HCT116 (cell line): ENCODE measurements at regions not wholly inside any gene's neighbourhood (a gene's known extent, or its start where the extent isn't known, plus 50 kb on each side); places are given as distances from the start of the nearest gene placed in this dataset.

Experiments
- ATAC-seq: fragments of 200-7000 bp; cut with Tn5 transposase; 2 replicates; pipeline ENCODE4 v1.9.1; 2020; ENCODE audit warnings: mild to moderate bottlenecking, moderate library complexity
- BruUV-seq: library from RNA; stranded (reverse); fragments of 400-500 nt; replicated peaks from 2 replicates; lab custom pipeline; 2021; lab: Mats Ljungman, UMichigan
- CTCF ChIA-PET: fragments of 300-600 bp; sonication (Branson Sonifier 250); formaldehyde crosslinking; loops from one replicate; lab custom pipeline; 2021; ENCODE audit warnings: antibody characterized with exemption; lab: Charles Lee
- POLR2A ChIA-PET: fragments of 300-600, 350-600 bp; sonication (Branson Sonifier 250); formaldehyde crosslinking; loops from one replicate; lab custom pipeline; 2021; ENCODE audit warnings: antibody characterized with exemption; lab: Charles Lee
- RAD21 ChIA-PET, 2 experiments: fragments of 300-600 bp; sonication (Branson Sonifier 250); formaldehyde crosslinking; loops; one replicate each; lab custom pipeline; 2023; ENCODE audit warnings: low total read pairs in 2 of 2; ENCODE audit not compliant: uncharacterized antibody in 2 of 2, unreplicated experiment in 2 of 2, low non-redundant PET in 1 of 2; lab: Charles Lee
- DNase-seq: peaks from one replicate; pipeline ENCODE4 v3.0.0-alpha.2; 2010; ENCODE audit warnings: low read depth, low spot score
- H2AFZ ChIP-seq: fragments of 200-600 bp; shearing (Covaris generic), sonication (generic); 2 replicates; pipeline ENCODE4 v1.6.1; 2017; ENCODE audit warnings: low read depth, mixed run types, mixed read lengths, antibody characterized with exemption, low read length; ENCODE audit not compliant: poor library complexity, severe bottlenecking
- H3K27ac ChIP-seq: 2 replicates; pipeline ENCODE4 v1.5.1; 2012; ENCODE audit warnings: low read depth, low read length
- H3K27me3 ChIP-seq: fragments of 200-600 bp; sonication (generic); 2 replicates; pipeline ENCODE4 v1.6.1; 2016; ENCODE audit warnings: mixed run types, low read length, mixed read lengths; ENCODE audit not compliant: insufficient read depth
- H3K36me3 ChIP-seq, 2 experiments: fragments of 200-500 bp in 1 of 2; fragments of 200-600 bp in 1 of 2; sonication (Bioruptor generic) in 1 of 2; sonication (generic) in 1 of 2; 2 replicates each; pipeline versions ENCODE4 v1.5.1 to v1.6.1; 2014 to 2016; ENCODE audit warnings: low read length in 2 of 2, inconsistent platforms in 1 of 2, mixed read lengths in 1 of 2, mixed run types in 1 of 2; ENCODE audit not compliant: insufficient read depth in 2 of 2, control insufficient read depth in 1 of 2
- H3K4me1 ChIP-seq, 2 experiments: fragments of 200-600 bp in 1 of 2; sonication (generic) in 1 of 2; 2 replicates each; pipeline versions ENCODE4 v1.5.1 to v1.6.1; 2012 to 2017; ENCODE audit warnings: low read length in 2 of 2, inconsistent platforms in 1 of 2, mild to moderate bottlenecking in 1 of 2, mixed read lengths in 1 of 2, mixed run types in 1 of 2, moderate library complexity in 1 of 2; ENCODE audit not compliant: insufficient read depth in 2 of 2, control insufficient read depth in 1 of 2
- H3K4me2 ChIP-seq: fragments of 200-600 bp; sonication (generic); 2 replicates; pipeline ENCODE4 v1.6.1; 2017; ENCODE audit warnings: mixed run types, low read length, mixed read lengths
- H3K4me3 ChIP-seq, 2 experiments: fragments of 200-600 bp in 1 of 2; sonication (generic) in 1 of 2; replicated peaks in 1 of 2; 2 replicates each; pipeline ENCODE4 v1.5.1; 2011 to 2016; ENCODE audit warnings: low read length in 2 of 2, control low read depth in 1 of 2, low read depth in 1 of 2, mild to moderate bottlenecking in 1 of 2, mixed read lengths in 1 of 2, mixed run types in 1 of 2
- H3K79me2 ChIP-seq: fragments of 200-600 bp; sonication (generic); 2 replicates; pipeline ENCODE4 v1.6.1; 2017; ENCODE audit warnings: mild to moderate bottlenecking, mixed run types, low read length, moderate library complexity, mixed read lengths; ENCODE audit not compliant: insufficient read depth
- H3K9ac ChIP-seq: fragments of 200-600 bp; sonication (generic); 2 replicates; pipeline ENCODE4 v1.6.1; 2016; ENCODE audit warnings: low read length, mixed read lengths
- H3K9me2 ChIP-seq: fragments of 200-600 bp; sonication (generic), shearing (Covaris generic); 2 replicates; pipeline ENCODE4 v1.6.1; 2017; ENCODE audit warnings: mixed run types, mild to moderate bottlenecking, moderate library complexity; ENCODE audit not compliant: insufficient read depth
- H3K9me3 ChIP-seq, 2 experiments: fragments of 200-500 bp in 1 of 2; fragments of 200-600 bp in 1 of 2; sonication (Bioruptor generic) in 1 of 2; sonication (generic) in 1 of 2; 2 replicates each; pipeline ENCODE4 v1.6.1; 2014 to 2017; ENCODE audit warnings: low read length in 2 of 2, mixed read lengths in 2 of 2, inconsistent platforms in 1 of 2, low read depth in 1 of 2, mild to moderate bottlenecking in 1 of 2, mixed run types in 1 of 2, moderate library complexity in 1 of 2; ENCODE audit not compliant: control insufficient read depth in 1 of 2, insufficient read depth in 1 of 2
- H4K20me1 ChIP-seq: fragments of 200-600 bp; sonication (generic), shearing (Covaris generic); 2 replicates; pipeline ENCODE4 v1.6.1; 2017; ENCODE audit warnings: mixed run types, mild to moderate bottlenecking, moderate library complexity; ENCODE audit not compliant: insufficient read depth
- CEBPB ChIP-seq: IDR thresholded peaks from 2 replicates; pipeline ENCODE4 v1.6.1; 2012; ENCODE audit warnings: low read depth
- CTCF ChIP-seq, 3 experiments: fragments of 200-600 bp in 1 of 3; sonication (generic) in 1 of 3; IDR thresholded peaks in 2 of 3; conservative IDR thresholded peaks in 1 of 3; 2 replicates each; pipeline ENCODE4 v1.5.1; 2012 to 2017; ENCODE audit warnings: low read depth in 2 of 3, low read length in 2 of 3, antibody characterized with exemption in 1 of 3, borderline replicate concordance in 1 of 3, control low read depth in 1 of 3, mild to moderate bottlenecking in 1 of 3, mixed read lengths in 1 of 3, mixed run types in 1 of 3, moderate library complexity in 1 of 3; ENCODE audit not compliant: insufficient read depth in 1 of 3
- EZH2 ChIP-seq: fragments of 200-600 bp; sonication (generic); IDR thresholded peaks from 2 replicates; pipeline ENCODE4 v1.6.1; 2017; ENCODE audit warnings: antibody characterized with exemption, mixed run types
- EZH2phosphoT487 ChIP-seq: fragments of 200-600 bp; IDR thresholded peaks from 2 replicates; pipeline ENCODE4 v1.6.1; 2018; ENCODE audit warnings: antibody characterized with exemption, borderline replicate concordance
- REST ChIP-seq: IDR thresholded peaks from 2 replicates; pipeline ENCODE4 v1.6.1; 2012; ENCODE audit warnings: low read depth
- ZBTB33 ChIP-seq: IDR thresholded peaks from 2 replicates; pipeline ENCODE4 v1.6.1; 2011; ENCODE audit warnings: mild to moderate bottlenecking, low read length, moderate library complexity; ENCODE audit not compliant: insufficient replicate concordance; ENCODE audit errors: extremely low read depth
- ZNF274 ChIP-seq: fragments of 200-500 bp; sonication (Bioruptor generic); IDR thresholded peaks from 2 replicates; pipeline ENCODE4 v1.6.1; 2014; ENCODE audit warnings: mild to moderate bottlenecking, low read depth, low read length, inconsistent platforms
- intact Hi-C: fragments of 100-400 bp; cut with micrococcal nuclease; formaldehyde crosslinking; loops from 2 replicates; pipeline ENCODE4 v1.10.0; 2022

GRCh38 chr9:96130970-96131369 lies 171.0 kb downstream of the HSD17B3 start:
- H3K79me2 ChIP-seq, result no peaks in the 10 kb centered on the region
- ATAC-seq (no peak), DNase-seq (no peak)
- no peak overlapping the region for H3K27ac ChIP-seq
- H4K20me1 ChIP-seq, result no peaks in the 10 kb centered on the region
- H3K36me3 ChIP-seq, result no peaks in the 10 kb centered on the region
- no peaks in the 10 kb centered on the region for H3K4me1 ChIP-seq
- ChIA-PET CTCF (no interaction called here), RAD21 (no interaction called here), POLR2A (no interaction called here)
- H3K9me3 ChIP-seq, result no peaks in the 10 kb centered on the region
- BruUV-seq, result no TSS peak
- intact Hi-C loops, result no loop called here
- no peak overlapping the region for H3K4me3 ChIP-seq
- TF ChIP-seq REST (no peak), ZNF274 (no peak), CEBPB (no peak)
- H3K4me2 ChIP-seq, result no peak overlapping the region
- no peaks in the 10 kb centered on the region for H3K27me3 ChIP-seq
- no peak overlapping the region for H2AFZ ChIP-seq
- no peak overlapping the region for H3K9ac ChIP-seq
- no peaks in the 10 kb centered on the region for H3K9me2 ChIP-seq

GRCh38 chr9:96129747-96130146 lies 172.2 kb downstream of the HSD17B3 start:
- CTCF ChIA-PET, result no interaction called here
- DNase-seq (no peak), ATAC-seq (no peak)
- no peak overlapping the region for H3K4me2 ChIP-seq
- H3K9ac ChIP-seq, result no peak overlapping the region
- no peaks in the 10 kb centered on the region for H3K27me3 ChIP-seq
- no peak overlapping the region for H3K4me3 ChIP-seq
- H2AFZ ChIP-seq, result no peak overlapping the region
- H3K4me1 ChIP-seq, result no peaks in the 10 kb centered on the region
- BruUV-seq, result no TSS peak
- no peaks in the 10 kb centered on the region for H3K79me2 ChIP-seq
- no peaks in the 10 kb centered on the region for H3K9me2 ChIP-seq
- intact Hi-C loops, result no loop called here
- POLR2A ChIA-PET, result no interaction called here
- H3K36me3 ChIP-seq, result no peaks in the 10 kb centered on the region
- RAD21 ChIA-PET, result no interaction called here
- no peak overlapping the region for H3K27ac ChIP-seq
- no peaks in the 10 kb centered on the region for H3K9me3 ChIP-seq
- H4K20me1 ChIP-seq, result no peaks in the 10 kb centered on the region
- TF ChIP-seq ZBTB33 (no peak), EZH2 (no peak), CTCF (IDR thresholded peaks at IDR 0.05 in 2 of 3, conservative IDR thresholded peaks at IDR 0.05 in 1 of 3; ENCODE audit: borderline replicate concordance in 1 of 3, insufficient read depth in 1 of 3, low read depth in 2 of 3, low read length in 2 of 3) (no peak), EZH2phosphoT487 (no peak), REST (no peak)
